ENCODE measurements at regions not wholly inside any gene's neighbourhood (a gene's known extent, or its start where the extent isn't known, plus 50 kb on each side); places are given as distances from the start of the nearest gene placed in this dataset.

DNA sequence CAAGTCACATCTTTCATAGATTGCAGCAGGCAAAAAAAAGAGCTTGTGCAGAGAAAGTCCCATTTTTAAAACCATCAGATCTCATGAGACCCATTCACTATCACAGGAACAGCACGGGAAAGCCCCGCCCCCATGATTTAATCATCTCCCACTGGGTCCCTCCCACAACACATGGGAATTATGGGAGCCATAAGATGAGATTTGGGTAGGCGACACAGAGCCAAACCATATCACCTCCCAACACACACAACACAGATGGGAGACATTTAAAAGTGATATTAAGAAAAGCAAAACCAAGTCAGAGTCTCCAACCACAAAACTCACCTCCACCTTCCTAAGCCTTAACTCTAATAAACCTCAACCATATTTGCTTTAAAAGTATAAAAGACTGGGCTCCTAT, 61.5 kb upstream of the TIAM1 start:
- no peaks in the 10 kb centered on the region for H4K20me1 ChIP-seq (ENCODE audit: control insufficient read depth, insufficient read depth, insufficient read length)
- H4K8ac ChIP-seq (replicated peaks; ENCODE audit: insufficient read length, low read depth, low read length): no peak overlapping the region
- no peak overlapping the region for H2AFZ ChIP-seq (ENCODE audit: low read length)
- Mint-ChIP-seq H3K27me3 (ENCODE audit: low read depth) (no peaks in the 10 kb centered on the region), H3K9me3 (no peaks in the 10 kb centered on the region), H3K36me3 (ENCODE audit: insufficient read depth in 1 of 3, low read depth in 3 of 3) (no peaks in the 10 kb centered on the region), H3K4me1 (peaks cover 3 to 8% of the 10 kb centered on the region in 2 experiments; a peak in 2 of 4 replicates), H3K27ac (no peak overlapping the region), H3K4me3 (no peak overlapping the region)
- H2BK12ac ChIP-seq (ENCODE audit: insufficient read length, low read depth, low read length): no peak overlapping the region
- DNase-seq: no peak
- no peaks in the 10 kb centered on the region for H3K27me3 ChIP-seq (ENCODE audit: insufficient read depth, low read length)
- H3K79me1 ChIP-seq (ENCODE audit: insufficient read depth, low read depth, low read length, poor library complexity, severe bottlenecking): no peaks in the 10 kb centered on the region
- H2AK5ac ChIP-seq (ENCODE audit: insufficient read length, low read length): no peak overlapping the region
- no peak overlapping the region for H2BK120ac ChIP-seq (ENCODE audit: low read depth, low read length, poor library complexity, severe bottlenecking)
- no peak overlapping the region for H3K4ac ChIP-seq (ENCODE audit: low read depth, low read length)
- H3K9me3 ChIP-seq (ENCODE audit: control insufficient read depth, low read depth, low read length): no peaks in the 10 kb centered on the region
- no peak overlapping the region for H3K4me2 ChIP-seq (ENCODE audit: insufficient read depth, insufficient read length, low read length)
- no peaks in the 10 kb centered on the region for H3K79me2 ChIP-seq (ENCODE audit: insufficient read depth, low read length)
- H2BK20ac ChIP-seq (ENCODE audit: low read depth, low read length, poor library complexity, severe bottlenecking): no peak overlapping the region
- no peak overlapping the region for H4K5ac ChIP-seq (ENCODE audit: insufficient read length, low read depth, low read length)
- no peak overlapping the region for H2BK5ac ChIP-seq (ENCODE audit: insufficient read length, low read length)
- no peaks in the 10 kb centered on the region for H3K4me1 ChIP-seq (ENCODE audit: insufficient read depth, low read length)
- H4K91ac ChIP-seq (ENCODE audit: insufficient read length, low read depth, low read length): no peak overlapping the region
- H3K9ac ChIP-seq (ENCODE audit: extremely low read depth, insufficient read length, low read length): no peak overlapping the region
- H3K23me2 ChIP-seq (ENCODE audit: insufficient read length, low read depth, low read length, poor library complexity, severe bottlenecking): no peaks in the 10 kb centered on the region
- no peak overlapping the region for H3K14ac ChIP-seq (ENCODE audit: insufficient read depth, low read length)
- no peak overlapping the region for H2BK15ac ChIP-seq (ENCODE audit: low read depth, low read length)
- TF ChIP-seq, protein P1, sequence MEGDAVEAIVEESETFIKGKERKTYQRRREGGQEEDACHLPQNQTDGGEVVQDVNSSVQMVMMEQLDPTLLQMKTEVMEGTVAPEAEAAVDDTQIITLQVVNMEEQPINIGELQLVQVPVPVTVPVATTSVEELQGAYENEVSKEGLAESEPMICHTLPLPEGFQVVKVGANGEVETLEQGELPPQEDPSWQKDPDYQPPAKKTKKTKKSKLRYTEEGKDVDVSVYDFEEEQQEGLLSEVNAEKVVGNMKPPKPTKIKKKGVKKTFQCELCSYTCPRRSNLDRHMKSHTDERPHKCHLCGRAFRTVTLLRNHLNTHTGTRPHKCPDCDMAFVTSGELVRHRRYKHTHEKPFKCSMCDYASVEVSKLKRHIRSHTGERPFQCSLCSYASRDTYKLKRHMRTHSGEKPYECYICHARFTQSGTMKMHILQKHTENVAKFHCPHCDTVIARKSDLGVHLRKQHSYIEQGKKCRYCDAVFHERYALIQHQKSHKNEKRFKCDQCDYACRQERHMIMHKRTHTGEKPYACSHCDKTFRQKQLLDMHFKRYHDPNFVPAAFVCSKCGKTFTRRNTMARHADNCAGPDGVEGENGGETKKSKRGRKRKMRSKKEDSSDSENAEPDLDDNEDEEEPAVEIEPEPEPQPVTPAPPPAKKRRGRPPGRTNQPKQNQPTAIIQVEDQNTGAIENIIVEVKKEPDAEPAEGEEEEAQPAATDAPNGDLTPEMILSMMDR (conservative IDR thresholded peaks at IDR 0.05): no peak
- H3T11ph ChIP-seq (ENCODE audit: low read length): no peak overlapping the region
- H3K18ac ChIP-seq (ENCODE audit: insufficient read length, low read depth, low read length): no peak overlapping the region
- no peak overlapping the region for H3K27ac ChIP-seq (ENCODE audit: insufficient read length, low read depth, low read length)
- H3K23ac ChIP-seq (ENCODE audit: insufficient read length, low read depth, low read length): no peak overlapping the region
- no peak overlapping the region for H3K56ac ChIP-seq (ENCODE audit: insufficient read length, low read depth, low read length)
- WGBS (ENCODE audit: extremely low coverage, insufficient read length, low lambda C conversion rate): no CpG with 5 or more reads among the region's 3 CpGs
